Left lung (tissue), 4 donors: ENCODE measurements at regions not wholly inside any gene's neighbourhood (a gene's known extent, or its start where the extent isn't known, plus 50 kb on each side); places are given as distances from the start of the nearest gene placed in this dataset.

Experiments
- ATAC-seq: fragments of 200-7000 bp; cut with Tn5 transposase; one replicate; pipeline ENCODE4 v1.9.1; 2020; ENCODE audit warnings: moderate library complexity
- DNase-seq, 4 donors: peaks; one replicate each; pipeline ENCODE4 v3.0.0-alpha.2; 2013 to 2020
- H3K27ac ChIP-seq, 2 donors: fragments of 200-600 bp; sonication (generic) in 1 of 2; one replicate each; pipeline versions ENCODE4 v1.5.0 to v1.8.0; 2020 to 2021
- H3K27me3 ChIP-seq, 2 donors: fragments of 200-600 bp; sonication (generic) in 1 of 2; one replicate each; pipeline versions ENCODE4 v1.5.0 to v1.8.0; 2020 to 2021
- H3K36me3 ChIP-seq, 2 donors: fragments of 200-600 bp; sonication (generic) in 1 of 2; one replicate each; pipeline versions ENCODE4 v1.5.0 to v1.8.0; 2020 to 2021
- H3K4me1 ChIP-seq, 2 donors: fragments of 200-600 bp; one replicate each; pipeline ENCODE4 v1.8.0; 2021
- H3K4me3 ChIP-seq, 2 donors: fragments of 200-600 bp; sonication (generic) in 1 of 2; one replicate each; pipeline versions ENCODE4 v1.5.0 to v1.8.0; 2020 to 2021; ENCODE audit warnings: mild to moderate bottlenecking in 1 of 2
- H3K9me3 ChIP-seq, 2 donors: fragments of 200-600 bp; sonication (generic) in 1 of 2; one replicate each; pipeline versions ENCODE4 v1.5.0 to v1.8.0; 2020 to 2021
- intact Hi-C, 2 donors: fragments of 100-400 bp; cut with DNase I; formaldehyde crosslinking; loops; one replicate each; pipeline versions ENCODE4 v1.11.2 to v1.14.2; 2022
- TF ChIP-seq, protein P1 (sequence below), 2 donors: fragments of 200-600 bp; sonication (generic) in 1 of 2; IDR thresholded peaks; one replicate each; pipeline versions ENCODE4 v1.5.0 to v1.8.0; 2021; ENCODE audit warnings: antibody characterized with exemption in 2 of 2
- donor health status: DM: no; HTN: yes; CAD: no.
- donor health status: DM: no; HTN: no; CAD: no.

DNA sequence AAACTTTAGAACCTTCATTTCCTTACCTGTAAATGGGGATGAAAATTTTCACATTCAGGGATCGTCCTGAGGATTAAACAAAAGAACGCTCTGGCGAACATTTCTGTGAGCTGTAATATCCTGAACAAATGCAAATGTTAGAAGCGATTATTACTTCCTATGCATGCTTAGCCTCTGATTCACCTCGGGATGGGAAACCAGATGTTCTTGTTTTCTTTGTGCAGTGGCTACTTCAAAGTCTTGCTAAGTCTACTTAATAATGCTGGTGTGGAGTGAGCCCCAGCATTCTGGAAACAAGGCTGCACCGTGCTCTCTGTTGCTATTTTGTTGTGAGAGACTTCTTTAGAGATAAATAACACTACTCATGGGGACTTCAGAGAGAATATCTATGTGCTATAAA lies 119.1 kb upstream of the PELI1 start:
- Histone ChIP-seq H3K9me3 (no peaks in the 10 kb centered on the region), H3K4me3 (no peak overlapping the region), H3K27me3 (no peaks in the 10 kb centered on the region), H3K36me3 (no peaks in the 10 kb centered on the region), H3K27ac (peak overlapping the region in 1 of 2 donors; percentile 90), H3K4me1 (peaks cover 5 to 61% of the 10 kb centered on the region in 2 donors)
- DNase-seq (no peak), ATAC-seq (peak; percentile 36)
- TF ChIP-seq, protein P1, sequence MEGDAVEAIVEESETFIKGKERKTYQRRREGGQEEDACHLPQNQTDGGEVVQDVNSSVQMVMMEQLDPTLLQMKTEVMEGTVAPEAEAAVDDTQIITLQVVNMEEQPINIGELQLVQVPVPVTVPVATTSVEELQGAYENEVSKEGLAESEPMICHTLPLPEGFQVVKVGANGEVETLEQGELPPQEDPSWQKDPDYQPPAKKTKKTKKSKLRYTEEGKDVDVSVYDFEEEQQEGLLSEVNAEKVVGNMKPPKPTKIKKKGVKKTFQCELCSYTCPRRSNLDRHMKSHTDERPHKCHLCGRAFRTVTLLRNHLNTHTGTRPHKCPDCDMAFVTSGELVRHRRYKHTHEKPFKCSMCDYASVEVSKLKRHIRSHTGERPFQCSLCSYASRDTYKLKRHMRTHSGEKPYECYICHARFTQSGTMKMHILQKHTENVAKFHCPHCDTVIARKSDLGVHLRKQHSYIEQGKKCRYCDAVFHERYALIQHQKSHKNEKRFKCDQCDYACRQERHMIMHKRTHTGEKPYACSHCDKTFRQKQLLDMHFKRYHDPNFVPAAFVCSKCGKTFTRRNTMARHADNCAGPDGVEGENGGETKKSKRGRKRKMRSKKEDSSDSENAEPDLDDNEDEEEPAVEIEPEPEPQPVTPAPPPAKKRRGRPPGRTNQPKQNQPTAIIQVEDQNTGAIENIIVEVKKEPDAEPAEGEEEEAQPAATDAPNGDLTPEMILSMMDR (IDR thresholded peaks at IDR 0.05): no peak
- intact Hi-C loops: no loop called here

DNA sequence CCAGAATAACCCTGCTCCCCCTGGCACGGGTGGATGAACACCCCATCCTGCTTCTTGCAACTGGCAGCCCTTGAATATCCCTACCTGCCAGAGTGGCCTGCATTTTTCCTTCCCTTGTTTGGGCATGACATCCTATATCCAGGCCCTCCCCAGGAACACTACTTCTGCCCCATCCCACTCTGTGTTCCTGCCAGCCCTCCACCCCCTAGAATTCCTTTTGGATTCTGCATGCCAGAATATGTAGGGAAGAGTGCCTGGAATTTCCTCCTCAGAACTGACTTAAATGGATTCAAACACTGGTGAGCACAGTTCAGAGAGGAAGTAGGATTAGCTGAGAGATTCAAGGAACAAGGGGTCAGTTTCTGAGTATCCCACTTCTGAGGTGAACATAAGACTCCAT lies 123.5 kb upstream of the PELI1 start:
- no peak for DNase-seq
- TF ChIP-seq, protein P1 (IDR thresholded peaks at IDR 0.05): no peak
- intact Hi-C loops: no loop called here

DNA sequence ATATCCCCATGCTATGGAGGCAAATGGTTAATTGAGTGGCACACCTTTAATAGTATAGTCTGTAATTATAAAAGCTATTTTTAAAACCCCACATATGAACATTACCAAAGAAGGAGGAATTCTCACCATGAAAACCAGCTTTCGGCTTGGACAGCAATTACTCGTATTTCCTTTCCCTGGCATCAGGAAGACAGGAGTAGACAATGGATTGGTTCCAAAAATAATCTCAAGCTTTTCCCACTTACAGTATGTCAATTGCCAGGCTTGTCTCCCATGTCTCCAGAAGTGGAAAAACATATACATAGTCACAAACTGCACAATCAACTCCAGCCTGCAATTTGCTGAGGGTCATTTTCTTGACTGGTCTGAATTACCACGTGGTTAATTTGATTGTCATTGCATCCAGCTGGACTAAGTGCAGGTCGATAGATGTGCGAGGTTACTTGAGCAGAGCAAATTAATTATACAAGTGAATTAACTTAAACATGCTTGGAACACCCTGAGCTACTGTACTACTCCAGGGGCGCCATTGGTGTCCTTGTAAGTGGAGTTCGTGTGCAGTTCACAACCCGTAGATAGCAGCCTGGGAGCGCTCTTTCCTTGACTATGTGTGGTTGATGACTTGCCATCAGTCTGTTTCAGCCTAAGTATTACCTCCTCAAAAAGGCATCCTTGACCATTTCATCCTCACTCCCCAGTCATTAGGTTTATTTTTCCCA lies 124.3 kb upstream of the PELI1 start:
- no peak for DNase-seq
- peaks cover under 1 to 37% of the 10 kb centered on the region in 2 donors for H3K4me1 ChIP-seq
- no peaks in the 10 kb centered on the region for H3K27me3 ChIP-seq
- H3K27ac ChIP-seq: no peak overlapping the region
- no peak overlapping the region for H3K4me3 ChIP-seq
- no peaks in the 10 kb centered on the region for H3K36me3 ChIP-seq
- intact Hi-C loops: no loop called here
- H3K9me3 ChIP-seq: no peaks in the 10 kb centered on the region
- ATAC-seq: no peak
- TF ChIP-seq, protein P1 (IDR thresholded peaks at IDR 0.05): no peak

More for the DNA sequence above, 123.5 kb upstream of the PELI1 start:
- Histone ChIP-seq H3K27ac (no peak overlapping the region), H3K4me1 (peaks cover 5 to 37% of the 10 kb centered on the region in 2 donors), H3K36me3 (no peaks in the 10 kb centered on the region), H3K4me3 (no peak overlapping the region), H3K27me3 (no peaks in the 10 kb centered on the region), H3K9me3 (no peaks in the 10 kb centered on the region)
- no peak for ATAC-seq

DNA sequence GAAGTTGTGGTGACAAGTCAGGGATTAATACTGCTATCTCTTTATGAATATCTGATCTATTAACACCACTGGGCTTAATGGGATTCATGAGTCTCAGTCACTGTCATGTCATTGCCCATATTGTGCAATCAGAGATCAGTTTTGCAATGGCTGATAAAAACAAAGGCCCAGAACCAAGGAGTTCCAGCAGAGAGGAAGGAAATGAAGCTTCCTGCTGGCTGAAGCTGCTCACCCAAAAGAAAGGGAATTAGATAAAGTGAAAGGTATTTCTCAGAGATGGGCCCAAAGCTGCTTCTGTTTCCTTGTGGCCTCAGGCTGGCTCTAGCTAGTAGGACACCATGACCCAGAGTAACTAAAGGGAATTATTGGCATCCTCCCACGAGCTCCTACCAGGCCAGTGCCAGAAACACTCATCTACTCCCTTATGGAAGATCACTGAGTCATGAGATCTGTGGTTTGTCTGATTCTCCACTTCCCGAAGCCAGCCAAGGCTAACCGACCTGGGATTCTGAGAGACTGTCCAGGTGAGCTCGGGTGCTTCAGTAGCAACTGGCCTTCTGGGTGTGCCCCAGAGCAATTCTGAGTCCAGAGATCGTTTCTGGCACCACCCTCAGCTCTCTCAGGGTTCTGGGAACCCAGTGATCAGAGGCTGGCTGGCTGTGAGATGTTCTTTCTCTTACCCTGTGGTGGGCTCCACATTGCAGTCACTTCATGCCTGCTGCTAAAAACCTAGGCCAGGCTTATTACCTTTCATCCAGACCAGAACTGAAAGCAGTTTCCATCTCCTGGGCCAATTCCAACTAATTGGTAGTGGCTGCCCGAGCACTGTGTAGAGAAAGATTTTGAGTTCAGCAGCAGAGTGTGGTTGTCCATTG lies 129.5 kb upstream of the PELI1 start:
- Histone ChIP-seq H3K9me3 (no peaks in the 10 kb centered on the region), H3K27ac (peak overlapping the region; percentile 76 to 96), H3K27me3 (no peaks in the 10 kb centered on the region), H3K4me3 (peak overlapping the region in 1 of 2 donors; percentile 42), H3K4me1 (peaks cover 15 to 52% of the 10 kb centered on the region in 2 donors), H3K36me3 (no peaks in the 10 kb centered on the region)
- intact Hi-C loops: no loop called here
- peak; percentile 71 for ATAC-seq
- TF ChIP-seq, protein P1 (IDR thresholded peaks at IDR 0.05): no peak
- no peak for DNase-seq
